ENCODE measurements at regions not wholly inside any gene's neighbourhood (a gene's known extent, or its start where the extent isn't known, plus 50 kb on each side); places are given as distances from the start of the nearest gene placed in this dataset.
A peak's percentile ranks its signal among the peaks of the same experiment; 100 is the strongest.

GRCh38 chr11:116194156-116194904 lies 578.5 kb downstream of the BUD13 start:
- Histone ChIP-seq H3K27ac (no peak overlapping the region), H3K9me3 (no peaks in the 10 kb centered on the region), H3K4me3 (peak overlapping the region; percentile 48 to 60)

DNA sequence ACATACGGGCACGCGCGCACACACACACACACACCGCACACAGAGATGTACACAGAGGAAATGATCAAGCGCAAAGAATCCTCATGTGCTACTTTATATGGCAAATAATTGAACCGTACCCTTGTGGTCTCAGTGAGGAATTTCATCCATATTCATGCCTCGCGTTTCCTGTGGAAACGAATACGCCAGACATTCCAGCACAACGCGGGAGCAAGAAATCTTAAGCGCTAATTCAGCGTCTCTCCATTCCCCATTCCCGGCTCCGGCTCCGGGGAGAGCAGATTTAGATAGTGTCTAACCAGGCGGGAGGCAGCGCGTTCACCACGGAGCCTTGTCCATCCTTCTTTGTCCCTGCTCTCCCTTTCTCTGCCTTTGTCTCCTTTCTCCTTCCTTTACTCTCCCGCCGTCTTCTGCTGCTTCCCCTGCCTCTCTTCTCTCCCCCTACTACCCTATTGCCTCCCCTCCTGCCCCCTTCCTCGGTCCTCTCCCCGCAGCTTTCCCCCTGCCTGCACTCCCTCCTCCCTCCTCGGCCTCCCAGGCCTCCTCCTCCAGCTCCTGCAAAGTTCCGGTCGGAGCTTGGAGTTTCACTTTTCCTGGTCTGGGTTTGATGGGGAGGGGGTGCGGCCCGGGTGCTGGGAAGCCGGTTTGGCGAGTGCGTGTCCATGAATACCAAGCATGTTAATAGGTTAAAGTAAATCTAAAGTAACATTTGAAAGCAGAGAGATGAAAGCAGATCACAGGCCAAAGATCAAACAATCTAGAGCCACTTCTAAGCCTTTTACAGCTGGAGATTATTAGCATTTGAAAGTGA lies 579.3 kb downstream of the BUD13 start:
- no peaks in the 10 kb centered on the region for H3K27me3 ChIP-seq
- no peak for DNase-seq (ENCODE audit: low spot score in 2 of 2)
- no peak for TF ChIP-seq CTCF (IDR thresholded peaks at IDR 0.05)
- H3K36me3 ChIP-seq, result no peaks in the 10 kb centered on the region
- H3K9me3 ChIP-seq, result no peaks in the 10 kb centered on the region
- no peak overlapping the region for H3K27ac ChIP-seq
- intact Hi-C loops (cut with DNase I), result no loop called here
- peaks cover 0 to 4% of the 10 kb centered on the region in 2 donors for H3K4me1 ChIP-seq
- peak overlapping the region; percentile 48 to 60 for H3K4me3 ChIP-seq

More at GRCh38 chr11:116194156-116194904, 578.5 kb downstream of the BUD13 start:
- Histone ChIP-seq H3K27me3 (no peaks in the 10 kb centered on the region), H3K36me3 (no peaks in the 10 kb centered on the region), H3K4me1 (peaks cover 0 to 4% of the 10 kb centered on the region in 2 donors)
- TF ChIP-seq CTCF (IDR thresholded peaks at IDR 0.05), result no peak
- DNase-seq (ENCODE audit: low spot score in 2 of 2), result no peak
- intact Hi-C loops (cut with DNase I), result no loop called here

GRCh38 chr11:116192509-116193210 lies 580.1 kb downstream of the BUD13 start:
- Histone ChIP-seq H3K4me1 (peaks cover 0 to 4% of the 10 kb centered on the region in 2 donors), H3K27ac (no peak overlapping the region), H3K9me3 (no peaks in the 10 kb centered on the region), H3K4me3 (peak overlapping the region; percentile 48 to 60), H3K27me3 (no peaks in the 10 kb centered on the region), H3K36me3 (no peaks in the 10 kb centered on the region)
- intact Hi-C loops (cut with DNase I), result no loop called here
- no peak for TF ChIP-seq CTCF (IDR thresholded peaks at IDR 0.05)
- DNase-seq (ENCODE audit: low spot score in 2 of 2), result no peak

DNA sequence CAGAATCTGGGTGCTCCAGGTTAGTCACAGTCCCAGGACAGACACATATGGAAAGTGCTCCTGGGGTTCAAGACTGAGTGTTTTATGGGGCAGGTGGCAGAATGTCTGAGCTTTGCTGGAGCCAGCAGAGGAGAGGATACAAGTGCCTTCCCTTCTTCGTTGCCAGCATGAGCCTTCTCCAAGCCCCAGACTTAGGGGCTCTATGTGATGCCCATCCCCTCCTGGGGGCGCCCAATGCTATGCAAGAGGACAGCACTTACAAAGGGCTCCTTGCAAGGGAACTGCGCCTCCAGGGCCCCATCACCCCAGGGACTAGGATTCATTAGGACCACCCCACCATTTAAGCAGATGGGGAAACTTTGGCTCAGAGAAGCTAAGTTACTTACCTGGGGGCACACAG lies 581.9 kb downstream of the BUD13 start:
- Histone ChIP-seq H3K36me3 (no peaks in the 10 kb centered on the region), H3K9me3 (no peaks in the 10 kb centered on the region), H3K4me3 (no peak overlapping the region), H3K4me1 (peaks cover 0 to 4% of the 10 kb centered on the region in 2 donors), H3K27ac (no peak overlapping the region), H3K27me3 (no peaks in the 10 kb centered on the region)
- TF ChIP-seq CTCF (IDR thresholded peaks at IDR 0.05), result no peak
- no peak for DNase-seq (ENCODE audit: low spot score in 2 of 2)
- intact Hi-C loops (cut with DNase I), result no loop called here

GRCh38 chr11:116189408-116190170 lies 583.2 kb downstream of the BUD13 start:
- Histone ChIP-seq H3K4me1 (peaks cover 0 to 4% of the 10 kb centered on the region in 2 donors), H3K9me3 (no peaks in the 10 kb centered on the region), H3K27ac (no peak overlapping the region), H3K27me3 (no peaks in the 10 kb centered on the region), H3K36me3 (no peaks in the 10 kb centered on the region), H3K4me3 (no peak overlapping the region)
- no peak for TF ChIP-seq CTCF (IDR thresholded peaks at IDR 0.05)
- intact Hi-C loops (cut with DNase I), result no loop called here
- DNase-seq (ENCODE audit: low spot score in 2 of 2), result no peak
